SJCRH30 (cell line): ENCODE measurements at regions not wholly inside any gene's neighbourhood (a gene's known extent, or its start where the extent isn't known, plus 50 kb on each side); places are given as distances from the start of the nearest gene placed in this dataset.
"Not testable (repeated sequence)": the region's sequence is repeated elsewhere in the genome, so short reads cannot be mapped to it uniquely, and the experiment has no call there.

Experiments used
- DNase-seq, 2 experiments: peaks; one replicate each; pipeline ENCODE4 v3.0.0-alpha.2; 2015 to 2020
- H3K27ac ChIP-seq: fragments of 250-450 bp; sonication (Bioruptor Pico); 2 replicates; pipeline ENCODE4 v1.5.1; 2020; ENCODE audit warnings: mild to moderate bottlenecking, moderate library complexity
- H3K27me3 ChIP-seq: fragments of 250-450 bp; sonication (Bioruptor Pico); 2 replicates; pipeline ENCODE4 v1.5.1; 2020; ENCODE audit warnings: mild to moderate bottlenecking, moderate library complexity
- H3K36me3 ChIP-seq: fragments of 250-450 bp; sonication (Bioruptor Pico); 2 replicates; pipeline ENCODE4 v1.5.1; 2020; ENCODE audit warnings: mild to moderate bottlenecking, moderate library complexity
- H3K4me1 ChIP-seq: fragments of 250-450 bp; sonication (Bioruptor Pico); 2 replicates; pipeline ENCODE4 v1.5.1; 2020; ENCODE audit warnings: mild to moderate bottlenecking, moderate library complexity
- H3K4me3 ChIP-seq: fragments of 250-450 bp; sonication (Bioruptor Pico); 2 replicates; pipeline ENCODE4 v1.5.1; 2020; ENCODE audit warnings: mild to moderate bottlenecking, moderate library complexity
- H3K9me3 ChIP-seq: fragments of 250-450 bp; sonication (Bioruptor Pico); replicated peaks from 2 replicates; pipeline ENCODE4 v1.5.1; 2020; ENCODE audit warnings: mild to moderate bottlenecking, moderate library complexity

DNA sequence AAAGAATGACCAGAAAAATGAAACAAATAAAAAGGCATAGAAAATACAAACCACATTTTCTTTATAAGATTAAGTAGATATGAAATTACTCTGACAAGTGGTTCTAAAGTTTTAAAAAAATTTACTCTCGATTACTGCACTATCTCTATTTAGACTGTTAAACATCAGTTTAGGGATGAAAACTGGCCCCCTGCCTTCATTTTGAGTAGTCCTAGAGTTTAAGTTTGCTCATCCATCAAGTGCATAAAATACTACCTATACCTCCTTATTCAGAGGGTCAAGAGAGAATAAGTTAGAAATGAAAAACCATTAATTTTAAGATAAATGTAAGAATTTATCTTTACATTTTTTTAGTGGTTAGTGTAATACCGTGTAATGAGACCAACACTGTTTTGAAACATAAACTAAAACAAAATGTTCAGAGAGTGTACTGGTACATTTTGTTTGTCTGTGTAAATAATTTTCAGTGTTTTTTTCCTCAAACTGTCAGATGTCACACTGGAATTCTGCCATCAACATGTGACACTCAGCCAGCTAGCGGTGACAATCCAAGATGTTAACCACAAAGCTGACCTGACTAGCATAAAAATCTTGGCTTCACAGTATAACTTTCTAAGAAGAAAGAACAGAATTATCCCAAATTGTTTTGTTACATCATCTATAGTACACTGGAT, 184.8 kb upstream of the PCDH20 start:
- DNase-seq = no peak
- H3K4me1 ChIP-seq = no peaks in the 10 kb centered on the region
- H3K4me3 ChIP-seq = no peak overlapping the region

DNA sequence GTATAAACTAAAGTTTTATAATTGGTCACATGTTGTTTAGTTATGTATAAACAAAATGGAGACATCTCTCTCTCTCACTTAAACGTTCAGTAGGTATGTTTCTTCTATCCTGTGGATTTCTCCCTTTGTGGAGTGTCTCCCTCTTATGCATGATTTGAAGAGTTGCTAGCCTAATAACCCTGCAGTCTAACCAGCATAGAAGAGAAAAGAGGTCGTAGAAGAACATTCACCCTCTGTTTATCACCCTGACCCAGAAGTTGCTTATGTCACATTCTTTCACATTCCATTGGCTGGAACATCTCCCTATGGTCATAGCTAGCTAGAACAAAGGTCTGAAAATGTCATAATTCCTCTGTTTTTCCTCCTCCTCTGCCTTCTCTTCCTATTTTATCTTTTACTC, 176.8 kb upstream of the PCDH20 start:
- H3K4me1 ChIP-seq = no peaks in the 10 kb centered on the region
- H3K36me3 ChIP-seq = no peaks in the 10 kb centered on the region
- no peaks in the 10 kb centered on the region for H3K9me3 ChIP-seq

More for the DNA sequence above, 184.8 kb upstream of the PCDH20 start:
- H3K27me3 ChIP-seq = no peaks in the 10 kb centered on the region
- H3K9me3 ChIP-seq = no peaks in the 10 kb centered on the region
- no peak overlapping the region for H3K27ac ChIP-seq
- no peaks in the 10 kb centered on the region for H3K36me3 ChIP-seq

GRCh38 chr13:61575973-61576372, 160.3 kb upstream of the PCDH20 start:
- no peaks in the 10 kb centered on the region for H3K27me3 ChIP-seq
- H3K4me1 ChIP-seq = no peaks in the 10 kb centered on the region
- no peaks in the 10 kb centered on the region for H3K36me3 ChIP-seq
- no peak overlapping the region for H3K27ac ChIP-seq
- no peak for DNase-seq
- no peaks in the 10 kb centered on the region for H3K9me3 ChIP-seq
- H3K4me3 ChIP-seq = no peak overlapping the region

More for the DNA sequence above, 176.8 kb upstream of the PCDH20 start:
- no peak for DNase-seq
- no peak overlapping the region for H3K27ac ChIP-seq
- H3K4me3 ChIP-seq = no peak overlapping the region
- H3K27me3 ChIP-seq = no peaks in the 10 kb centered on the region

DNA sequence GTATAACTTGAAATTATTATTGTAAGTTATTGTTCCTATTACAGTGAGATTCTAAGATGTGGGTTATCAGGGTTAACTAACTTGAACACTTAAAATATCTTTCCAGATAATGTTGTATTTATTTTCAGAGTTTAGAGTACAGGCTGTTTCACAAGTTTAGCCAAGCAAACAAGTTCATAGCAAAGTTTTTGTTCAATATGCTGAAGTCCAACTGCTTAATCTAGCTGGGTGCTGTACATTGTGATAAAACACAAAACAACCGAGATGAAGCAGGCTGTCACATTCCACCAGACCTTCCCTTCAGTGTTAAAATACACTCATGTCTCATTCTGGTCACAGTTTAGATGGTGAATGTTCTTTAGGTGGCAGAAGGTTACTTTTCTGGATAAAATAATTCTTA, 148.0 kb upstream of the PCDH20 start:
- Histone ChIP-seq H3K4me3 (no peak overlapping the region), H3K9me3 (no peaks in the 10 kb centered on the region), H3K27ac (no peak overlapping the region), H3K27me3 (no peaks in the 10 kb centered on the region), H3K36me3 (no peaks in the 10 kb centered on the region), H3K4me1 (no peaks in the 10 kb centered on the region)
- DNase-seq = peak in 1 of 2 experiments; percentile 2

DNA sequence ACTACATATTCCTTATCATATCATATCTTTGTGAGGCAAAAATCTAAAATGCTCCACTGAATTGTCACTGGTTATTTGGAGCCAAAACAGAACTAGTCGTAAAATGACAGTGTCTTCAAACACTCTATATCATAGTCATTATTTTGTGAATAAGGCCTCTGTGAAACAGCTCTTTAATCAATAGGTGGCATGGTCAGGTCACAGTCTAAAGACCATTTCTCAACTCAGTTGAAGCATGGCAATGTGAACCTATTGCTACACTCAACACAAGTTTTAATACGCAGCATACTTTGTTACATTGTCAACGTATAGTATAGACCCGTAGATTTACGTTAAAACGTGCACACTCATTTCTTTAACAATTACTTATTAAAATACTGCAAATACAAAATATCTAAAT, 131.3 kb upstream of the PCDH20 start:
- H3K4me1 ChIP-seq = no peaks in the 10 kb centered on the region; the same call in 1 of the 2 replicates
- no peaks in the 10 kb centered on the region for H3K36me3 ChIP-seq
- no peaks in the 10 kb centered on the region for H3K9me3 ChIP-seq
- no peaks in the 10 kb centered on the region for H3K27me3 ChIP-seq
- DNase-seq = no peak
- H3K27ac ChIP-seq = no peak overlapping the region
- H3K4me3 ChIP-seq = no peak overlapping the region

GRCh38 chr13:61546413-61546812, 130.8 kb upstream of the PCDH20 start:
- no peaks in the 10 kb centered on the region for H3K9me3 ChIP-seq
- H3K4me1 ChIP-seq = no peaks in the 10 kb centered on the region; the same call in 1 of the 2 replicates
- DNase-seq = no peak
- no peak overlapping the region for H3K4me3 ChIP-seq
- H3K27ac ChIP-seq = no peak overlapping the region
- no peaks in the 10 kb centered on the region for H3K36me3 ChIP-seq
- no peaks in the 10 kb centered on the region for H3K27me3 ChIP-seq

- Histone ChIP-seq H3K27me3 (no peaks in the 10 kb centered on the region), H3K27ac (no peak overlapping the region), H3K4me1 (no peaks in the 10 kb centered on the region), H3K9me3 (no peaks in the 10 kb centered on the region), H3K36me3 (no peaks in the 10 kb centered on the region), H3K4me3 (no peak overlapping the region)
- no peak for DNase-seq
Observed at GRCh38 chr13:61536433-61536832, 120.8 kb upstream of the PCDH20 start.

DNA sequence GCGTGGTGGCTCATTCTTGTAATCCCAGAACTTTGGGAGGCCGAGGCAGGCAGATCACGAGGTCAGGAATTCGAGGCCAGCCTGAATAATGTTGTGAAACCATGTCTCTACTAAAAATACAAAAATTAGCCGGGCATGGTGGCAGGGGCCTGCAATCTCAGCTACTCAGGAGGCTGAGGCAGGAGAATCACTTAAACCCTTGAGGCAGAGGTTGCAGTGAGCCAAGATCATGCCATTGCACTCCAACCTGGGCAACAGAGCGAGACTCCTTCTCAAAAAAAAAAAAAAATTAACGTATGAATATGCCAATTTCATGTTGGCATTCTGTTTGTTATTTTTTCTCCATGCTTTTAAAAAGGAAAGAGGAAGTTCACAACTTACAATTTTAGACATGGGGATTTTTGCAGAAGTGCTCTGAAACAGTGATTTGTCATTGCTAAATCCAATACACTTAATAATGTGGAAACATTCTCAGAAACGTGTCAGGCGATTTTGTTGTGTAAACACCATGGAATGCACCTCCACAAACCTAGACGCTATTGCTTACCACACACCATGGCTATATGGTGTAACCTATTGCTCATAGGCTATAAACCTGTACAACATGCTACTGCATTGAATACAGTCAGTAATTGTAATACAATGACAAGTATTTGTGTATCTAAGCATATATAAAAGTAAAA, 115.9 kb upstream of the PCDH20 start:
- Histone ChIP-seq H3K9me3 (no peaks in the 10 kb centered on the region), H3K4me1 (no peaks in the 10 kb centered on the region), H3K27ac (no peak overlapping the region), H3K27me3 (no peaks in the 10 kb centered on the region), H3K36me3 (no peaks in the 10 kb centered on the region), H3K4me3 (no peak overlapping the region)
- no peak for DNase-seq

DNA sequence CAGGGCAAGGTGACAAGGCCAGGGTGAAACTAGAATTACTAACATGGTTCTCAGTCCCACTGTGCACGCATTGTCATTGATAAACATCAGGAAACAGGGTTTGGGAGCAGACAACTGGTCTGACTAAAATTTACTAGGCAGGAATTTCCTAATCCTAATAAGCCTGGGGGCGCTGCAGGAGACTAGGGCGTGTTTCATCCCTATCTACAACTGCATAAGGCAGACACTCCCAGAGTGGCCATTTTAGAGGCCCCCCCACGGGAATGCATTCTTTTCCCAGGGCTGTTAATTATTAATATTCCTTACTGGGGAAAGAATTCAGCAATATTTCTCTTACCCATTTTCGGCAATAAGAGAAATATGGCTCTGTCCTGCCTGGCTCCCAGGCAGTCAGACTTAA, 103.6 kb upstream of the PCDH20 start:
- H3K4me1 ChIP-seq, H3K27me3 ChIP-seq, H3K4me3 ChIP-seq, DNase-seq, H3K36me3 ChIP-seq, H3K27ac ChIP-seq, H3K9me3 ChIP-seq: not testable (repeated sequence)

DNA sequence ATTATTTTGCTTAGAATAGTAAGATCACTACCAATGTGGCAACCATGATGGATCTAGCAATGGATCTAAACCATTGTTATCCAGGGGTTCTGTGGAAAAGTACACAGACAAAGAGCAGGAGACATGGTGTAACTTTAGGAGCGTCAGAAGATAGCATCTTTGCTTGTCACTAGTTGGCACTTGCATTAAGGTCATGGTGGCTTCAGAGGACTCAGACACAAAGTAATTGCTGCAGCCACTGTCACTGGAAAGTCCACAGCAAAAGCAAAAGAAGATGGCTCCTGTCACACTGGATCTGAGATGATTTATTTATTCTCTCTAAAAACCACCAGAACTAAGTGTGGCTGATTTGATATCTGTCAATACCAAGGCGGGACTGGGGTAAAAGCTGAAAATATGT, 93.3 kb upstream of the PCDH20 start:
- Histone ChIP-seq H3K4me1 (no peaks in the 10 kb centered on the region), H3K4me3 (no peak overlapping the region), H3K27me3 (no peaks in the 10 kb centered on the region), H3K36me3 (no peaks in the 10 kb centered on the region), H3K27ac (no peak overlapping the region), H3K9me3 (no peaks in the 10 kb centered on the region)
- no peak for DNase-seq

DNA sequence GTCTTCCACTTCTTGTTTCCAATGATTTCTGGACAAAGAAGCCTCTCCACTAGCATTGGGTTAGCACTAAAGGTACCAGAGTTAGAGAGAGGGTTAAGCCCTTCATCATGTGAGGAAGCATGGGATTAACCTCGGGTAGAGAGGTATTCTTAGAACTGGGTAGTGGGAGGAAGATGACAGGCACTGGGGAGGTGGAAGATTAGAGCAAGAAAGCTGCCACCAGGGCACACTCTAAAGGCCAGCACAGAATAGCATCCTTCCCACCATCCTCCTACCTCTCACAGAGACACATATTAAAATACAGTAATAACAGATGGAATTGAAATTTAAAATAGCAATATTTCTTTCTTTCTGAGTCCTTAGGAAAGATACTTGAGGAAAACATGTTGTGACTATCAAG, 84.5 kb upstream of the PCDH20 start:
- no peak overlapping the region for H3K4me3 ChIP-seq
- no peaks in the 10 kb centered on the region for H3K4me1 ChIP-seq
- no peak overlapping the region for H3K27ac ChIP-seq
- no peak for DNase-seq
- H3K27me3 ChIP-seq = no peaks in the 10 kb centered on the region
- H3K36me3 ChIP-seq = no peaks in the 10 kb centered on the region
- no peaks in the 10 kb centered on the region for H3K9me3 ChIP-seq

DNA sequence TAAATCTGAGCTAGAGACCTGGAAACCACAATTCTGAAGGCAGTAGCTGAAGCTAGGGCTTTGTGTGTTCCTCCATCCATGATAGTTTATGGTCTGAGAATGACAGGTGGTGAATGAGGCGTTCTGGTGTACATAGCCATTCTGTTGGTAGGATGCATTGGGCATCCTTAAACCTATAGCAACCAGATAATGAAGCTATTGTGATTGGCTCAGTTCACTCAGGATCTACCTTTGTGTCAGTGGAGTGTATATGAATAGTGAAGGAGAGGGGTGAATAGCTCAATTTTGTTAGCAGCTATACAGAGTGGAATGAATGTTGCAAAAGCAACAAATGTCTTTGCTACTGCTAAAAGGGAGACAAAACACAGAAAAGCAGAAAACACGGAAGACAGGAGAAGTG, 80.0 kb upstream of the PCDH20 start:
- H3K9me3 ChIP-seq = no peaks in the 10 kb centered on the region
- DNase-seq = no peak
- no peak overlapping the region for H3K4me3 ChIP-seq
- H3K27me3 ChIP-seq = no peaks in the 10 kb centered on the region
- H3K36me3 ChIP-seq = no peaks in the 10 kb centered on the region
- no peaks in the 10 kb centered on the region for H3K4me1 ChIP-seq
- H3K27ac ChIP-seq = no peak overlapping the region

- H3K36me3 ChIP-seq, H3K27ac ChIP-seq, H3K9me3 ChIP-seq: not testable (repeated sequence)
Observed at GRCh38 chr13:61493556-61493955, 77.9 kb upstream of the PCDH20 start.

GRCh38 chr13:61486496-61486895, 70.8 kb upstream of the PCDH20 start:
- Histone ChIP-seq H3K27me3 (no peaks in the 10 kb centered on the region), H3K9me3 (no peaks in the 10 kb centered on the region), H3K36me3 (no peaks in the 10 kb centered on the region), H3K4me1 (no peaks in the 10 kb centered on the region), H3K27ac (no peak overlapping the region), H3K4me3 (no peak overlapping the region)
- no peak for DNase-seq

More at GRCh38 chr13:61493556-61493955, 77.9 kb upstream of the PCDH20 start:
- not testable (repeated sequence) for H3K4me3 ChIP-seq, H3K27me3 ChIP-seq, H3K4me1 ChIP-seq, DNase-seq

GRCh38 chr13:61485128-61485765, 69.6 kb upstream of the PCDH20 start:
- no peaks in the 10 kb centered on the region for H3K27me3 ChIP-seq
- H3K27ac ChIP-seq = no peak overlapping the region
- H3K4me1 ChIP-seq = no peaks in the 10 kb centered on the region
- no peaks in the 10 kb centered on the region for H3K9me3 ChIP-seq
- no peak overlapping the region for H3K4me3 ChIP-seq
- no peak for DNase-seq
- no peaks in the 10 kb centered on the region for H3K36me3 ChIP-seq
